C4-2B (cell line): ENCODE measurements at regions not wholly inside any gene's neighbourhood (a gene's known extent, or its start where the extent isn't known, plus 50 kb on each side); places are given as distances from the start of the nearest gene placed in this dataset.

ENCODE experiments used
- CTCF ChIP-seq: fragments of 450-650 bp; conservative IDR thresholded peaks from 2 replicates; pipeline ENCODE4 v1.5.1; 2017; ENCODE audit warnings: mild to moderate bottlenecking
- ZFX ChIP-seq: fragments of 450-650 bp; IDR thresholded peaks from 2 replicates; pipeline ENCODE4 v1.6.1; 2017

- no peak for TF ChIP-seq CTCF
- no peak for TF ChIP-seq ZFX
Observed at GRCh38 chr7:108637049-108637621, 67.5 kb downstream of the DNAJB9 start.
